CD8-positive, alpha-beta memory T cell (primary cell): ENCODE measurements at regions not wholly inside any gene's neighbourhood (a gene's known extent, or its start where the extent isn't known, plus 50 kb on each side); places are given as distances from the start of the nearest gene placed in this dataset.
"Not testable (repeated sequence)": the region's sequence is repeated elsewhere in the genome, so short reads cannot be mapped to it uniquely, and the experiment has no call there.

ENCODE experiments used
- CTCF ChIA-PET: fragments of 350-600 bp; sonication (Branson Sonifier 250); formaldehyde crosslinking; loops from one replicate; lab custom pipeline; 2021; ENCODE audit warnings: antibody characterized with exemption; lab: Charles Lee
- POLR2A ChIA-PET: fragments of 350-600 bp; sonication (Branson Sonifier 250); formaldehyde crosslinking; loops from one replicate; lab custom pipeline; 2021; ENCODE audit warnings: antibody characterized with exemption; lab: Charles Lee
- DNase-seq, 5 donors: peaks; one replicate each; pipeline versions ENCODE4 v3.0.0 to v3.0.0-alpha.2; 2020 to 2022; ENCODE audit warnings: mixed read lengths in 1 of 5
- H3K27ac ChIP-seq: one replicate; pipeline ENCODE4 v1.7.0; 2013; ENCODE audit warnings: low read depth, mild to moderate bottlenecking, low read length, moderate library complexity
- H3K27me3 ChIP-seq: 2 replicates; pipeline ENCODE4 v1.7.0; 2013; ENCODE audit warnings: low read length, mild to moderate bottlenecking; ENCODE audit not compliant: insufficient read depth, poor library complexity, severe bottlenecking
- H3K36me3 ChIP-seq: 2 replicates; pipeline ENCODE4 v1.7.0; 2013; ENCODE audit warnings: mild to moderate bottlenecking, low read length, moderate library complexity; ENCODE audit not compliant: insufficient read depth
- H3K4me1 ChIP-seq: 2 replicates; pipeline ENCODE4 v1.7.0; 2013; ENCODE audit warnings: mild to moderate bottlenecking, low read length, moderate library complexity; ENCODE audit not compliant: insufficient read depth
- H3K4me3 ChIP-seq: 2 replicates; pipeline ENCODE4 v1.7.0; 2013; ENCODE audit warnings: mild to moderate bottlenecking, low read length
- H3K9me3 ChIP-seq: 2 replicates; pipeline ENCODE4 v1.7.0; 2013; ENCODE audit warnings: mild to moderate bottlenecking, low read length
- H3K27ac Mint-ChIP-seq, 8 donors: one replicate each; pipeline ENCODE4 v1.8.0; 2020 to 2021; ENCODE audit warnings: mixed read lengths in 8 of 8, mild to moderate bottlenecking in 6 of 8, inconsistent platforms in 3 of 8, moderate library complexity in 3 of 8
- H3K27me3 Mint-ChIP-seq, 2 donors: one replicate each; pipeline ENCODE4 v1.8.0; 2020 to 2021; ENCODE audit warnings: mixed read lengths in 2 of 2, mild to moderate bottlenecking in 1 of 2, moderate library complexity in 1 of 2
- H3K36me3 Mint-ChIP-seq, 3 donors: one replicate each; pipeline ENCODE4 v1.8.0; 2020 to 2021; ENCODE audit warnings: mixed read lengths in 3 of 3, inconsistent platforms in 1 of 3, mild to moderate bottlenecking in 1 of 3
- H3K4me1 Mint-ChIP-seq, 3 donors: one replicate each; pipeline ENCODE4 v1.8.0; 2020 to 2021; ENCODE audit warnings: mixed read lengths in 3 of 3, inconsistent platforms in 1 of 3, mild to moderate bottlenecking in 1 of 3
- H3K4me3 Mint-ChIP-seq, 7 donors: one replicate each; pipeline ENCODE4 v1.8.0; 2020 to 2021; ENCODE audit warnings: mixed read lengths in 7 of 7, mild to moderate bottlenecking in 6 of 7, moderate library complexity in 4 of 7, inconsistent platforms in 2 of 7
- H3K9me3 Mint-ChIP-seq, 5 donors: one replicate each; pipeline ENCODE4 v1.8.0; 2020 to 2022; ENCODE audit warnings: mixed read lengths in 5 of 5, mild to moderate bottlenecking in 3 of 5, moderate library complexity in 2 of 5, inconsistent platforms in 1 of 5

DNA sequence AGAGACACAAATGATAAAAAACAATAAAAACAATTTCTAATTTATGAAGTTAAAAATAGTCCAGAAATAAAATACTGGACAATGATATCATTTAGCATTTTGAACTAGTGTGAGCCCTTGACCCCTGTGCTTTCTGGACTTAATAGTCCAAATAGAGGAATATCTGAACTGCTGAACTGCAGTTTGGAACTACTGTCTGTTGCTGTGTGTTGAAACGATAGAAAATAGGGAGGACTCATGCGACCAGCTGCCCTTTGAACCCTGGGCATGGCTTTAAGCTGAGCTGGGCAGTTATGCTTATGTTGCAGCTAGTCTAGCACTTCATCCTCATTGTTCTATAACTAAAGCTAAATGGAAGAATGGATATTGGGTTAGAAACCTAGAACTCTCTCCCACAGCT, 99.5 kb downstream of the FMR1NB start:
- no peaks in the 10 kb centered on the region for H3K4me1 ChIP-seq
- ChIA-PET POLR2A (no interaction called here), CTCF (no interaction called here)
- H3K27ac ChIP-seq: no peak overlapping the region
- H3K27me3 ChIP-seq: no peaks in the 10 kb centered on the region
- DNase-seq: no peak
- H3K4me3 ChIP-seq: no peak overlapping the region
- Mint-ChIP-seq H3K36me3 (no peaks in the 10 kb centered on the region), H3K4me3 (no peak overlapping the region), H3K27ac (no peak overlapping the region), H3K9me3 (no peaks in the 10 kb centered on the region), H3K4me1 (no peaks in the 10 kb centered on the region), H3K27me3 (peaks cover 0 to 12% of the 10 kb centered on the region in 2 donors)
- no peaks in the 10 kb centered on the region for H3K9me3 ChIP-seq
- no peaks in the 10 kb centered on the region for H3K36me3 ChIP-seq

DNA sequence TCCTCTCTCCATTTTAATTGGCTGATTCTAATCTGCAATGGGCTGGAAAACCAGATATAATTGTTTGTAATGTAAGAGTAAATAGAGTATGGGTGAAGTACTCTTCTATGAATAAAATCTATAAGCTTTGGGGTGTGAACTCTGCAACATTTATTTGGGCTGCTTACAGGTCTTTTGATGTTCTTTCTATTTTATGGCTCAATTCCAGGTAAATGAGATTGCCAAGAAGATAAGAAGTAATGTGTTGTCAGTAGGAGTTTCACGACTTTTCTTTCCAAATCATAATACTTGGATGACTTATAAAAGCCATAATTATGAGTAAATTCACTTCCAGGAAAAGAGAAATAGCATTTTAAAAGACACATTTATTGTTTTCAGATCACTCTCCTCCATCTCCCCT, 103.5 kb downstream of the FMR1NB start:
- Histone ChIP-seq H3K4me1 (no peaks in the 10 kb centered on the region), H3K4me3 (no peak overlapping the region), H3K27ac (no peak overlapping the region), H3K9me3 (no peaks in the 10 kb centered on the region), H3K27me3 (no peaks in the 10 kb centered on the region), H3K36me3 (no peaks in the 10 kb centered on the region)
- H3K36me3 Mint-ChIP-seq: no peaks in the 10 kb centered on the region
- no peak overlapping the region for H3K4me3 Mint-ChIP-seq
- H3K27ac Mint-ChIP-seq: no peak overlapping the region
- no peaks in the 10 kb centered on the region for H3K4me1 Mint-ChIP-seq
- DNase-seq: no peak
- H3K9me3 Mint-ChIP-seq: no peaks in the 10 kb centered on the region
- ChIA-PET POLR2A (no interaction called here), CTCF (no interaction called here)
- H3K27me3 Mint-ChIP-seq: peaks cover 0 to 18% of the 10 kb centered on the region in 2 donors

DNA sequence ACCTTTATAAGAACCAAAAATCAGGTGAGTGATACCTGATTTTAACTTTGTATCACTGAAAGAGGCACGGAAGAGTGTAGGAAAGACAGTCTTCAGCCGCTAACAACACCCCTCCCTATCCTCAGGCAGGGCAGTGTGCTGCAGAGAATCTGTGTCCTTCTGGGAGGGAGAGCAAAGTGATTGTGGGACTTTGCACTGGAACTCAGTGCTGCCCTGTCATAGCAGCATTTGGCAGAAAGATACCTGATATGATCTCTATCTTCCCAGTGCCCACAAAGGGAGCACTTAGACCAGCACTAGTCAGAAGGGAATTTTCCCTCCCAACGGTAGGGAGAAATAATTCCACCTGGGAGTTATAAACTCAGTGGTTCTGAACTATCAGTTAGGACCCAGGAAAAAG, 139.0 kb downstream of the FMR1NB start:
- Mint-ChIP-seq H3K4me1 (no peaks in the 10 kb centered on the region), H3K9me3 (peaks cover 0 to 4% (median 2%) of the 10 kb centered on the region in 5 donors), H3K27me3 (peaks cover under 1 to 4% of the 10 kb centered on the region in 2 donors), H3K27ac (no peak overlapping the region), H3K36me3 (no peaks in the 10 kb centered on the region), H3K4me3 (no peak overlapping the region)
- Histone ChIP-seq H3K4me3 (no peak overlapping the region), H3K36me3 (no peaks in the 10 kb centered on the region), H3K27ac (no peak overlapping the region), H3K27me3 (no peaks in the 10 kb centered on the region), H3K9me3 (no peaks in the 10 kb centered on the region), H3K4me1 (no peaks in the 10 kb centered on the region)
- no peak for DNase-seq
- ChIA-PET CTCF (no interaction called here), POLR2A (no interaction called here)

DNA sequence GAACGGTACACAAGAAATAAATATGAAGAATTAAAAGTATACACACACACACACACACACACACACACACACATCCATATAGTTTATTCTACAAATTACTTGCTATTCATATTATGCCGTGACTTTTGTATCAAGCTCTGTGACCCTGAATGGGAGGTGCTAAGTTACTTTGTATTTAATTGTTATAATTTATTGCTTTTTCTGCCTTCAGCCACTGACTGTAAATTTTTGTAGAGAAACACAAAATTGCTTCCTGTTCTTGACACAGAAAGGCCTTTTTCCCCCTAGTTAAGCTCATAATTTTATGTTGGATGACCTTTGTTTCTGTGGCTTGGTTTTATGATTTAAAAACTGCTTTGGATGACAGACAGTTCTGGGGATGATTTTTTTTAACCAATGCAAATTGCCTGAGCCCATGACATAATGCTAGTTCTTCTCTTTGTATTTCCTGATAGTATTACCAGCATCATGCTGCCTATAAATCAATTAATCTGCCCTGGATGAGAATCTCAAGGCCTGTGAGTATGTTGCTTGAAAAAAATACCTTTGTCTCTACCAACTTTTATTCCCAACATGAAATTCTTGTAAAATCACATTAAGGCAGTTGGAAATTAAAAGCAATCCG, 140.0 kb downstream of the FMR1NB start:
- ChIA-PET CTCF (no interaction called here), POLR2A (no interaction called here)
- Histone ChIP-seq H3K27ac (no peak overlapping the region), H3K27me3 (no peaks in the 10 kb centered on the region), H3K4me3 (no peak overlapping the region), H3K36me3 (no peaks in the 10 kb centered on the region), H3K9me3 (no peaks in the 10 kb centered on the region), H3K4me1 (no peaks in the 10 kb centered on the region)
- peaks cover 0 to 2% of the 10 kb centered on the region in 2 donors for H3K27me3 Mint-ChIP-seq
- H3K27ac Mint-ChIP-seq: no peak overlapping the region
- DNase-seq: no peak
- H3K9me3 Mint-ChIP-seq: peaks cover 0 to 4% (median 2%) of the 10 kb centered on the region in 5 donors
- no peak overlapping the region for H3K4me3 Mint-ChIP-seq
- no peaks in the 10 kb centered on the region for H3K4me1 Mint-ChIP-seq
- H3K36me3 Mint-ChIP-seq: no peaks in the 10 kb centered on the region

DNA sequence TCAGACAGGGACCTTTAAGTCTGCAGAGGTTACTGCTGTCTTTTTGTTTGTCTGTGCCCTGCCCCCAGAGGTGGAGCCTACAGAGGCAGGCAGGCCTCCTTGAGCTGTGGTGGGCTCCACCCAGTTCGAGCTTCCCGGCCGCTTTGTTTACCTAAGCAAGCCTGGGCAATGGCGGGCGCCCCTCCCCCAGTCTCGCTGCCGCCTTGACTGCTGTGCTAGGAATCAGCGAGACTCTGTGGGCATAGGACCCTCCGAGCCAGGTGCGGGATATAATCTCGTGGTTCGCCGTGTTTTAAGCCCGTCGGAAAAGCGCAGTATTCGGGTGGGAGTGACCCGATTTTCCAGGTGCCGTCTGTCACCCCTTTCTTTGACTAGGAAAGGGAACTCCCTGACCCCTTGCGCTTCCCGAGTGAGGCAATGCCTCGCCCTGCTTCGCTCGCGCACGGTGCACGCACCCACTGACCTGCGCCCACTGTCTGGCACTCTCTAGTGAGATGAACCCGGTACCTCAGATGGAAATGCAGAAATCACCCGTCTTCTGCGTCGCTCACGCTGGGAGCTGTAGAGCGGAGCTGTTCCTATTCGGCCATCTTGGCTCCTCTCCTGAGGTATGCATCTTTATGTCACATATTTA, 147.9 kb downstream of the FMR1NB start:
- POLR2A ChIA-PET, H3K4me1 ChIP-seq, H3K36me3 ChIP-seq, H3K36me3 Mint-ChIP-seq, H3K27ac ChIP-seq, H3K27me3 ChIP-seq, H3K27me3 Mint-ChIP-seq, H3K9me3 Mint-ChIP-seq, H3K4me1 Mint-ChIP-seq, H3K4me3 ChIP-seq, DNase-seq, H3K9me3 ChIP-seq, H3K27ac Mint-ChIP-seq, CTCF ChIA-PET: not testable (repeated sequence)
- peak overlapping the region in 2 of 7 donors; percentile 38 to 84 for H3K4me3 Mint-ChIP-seq

DNA sequence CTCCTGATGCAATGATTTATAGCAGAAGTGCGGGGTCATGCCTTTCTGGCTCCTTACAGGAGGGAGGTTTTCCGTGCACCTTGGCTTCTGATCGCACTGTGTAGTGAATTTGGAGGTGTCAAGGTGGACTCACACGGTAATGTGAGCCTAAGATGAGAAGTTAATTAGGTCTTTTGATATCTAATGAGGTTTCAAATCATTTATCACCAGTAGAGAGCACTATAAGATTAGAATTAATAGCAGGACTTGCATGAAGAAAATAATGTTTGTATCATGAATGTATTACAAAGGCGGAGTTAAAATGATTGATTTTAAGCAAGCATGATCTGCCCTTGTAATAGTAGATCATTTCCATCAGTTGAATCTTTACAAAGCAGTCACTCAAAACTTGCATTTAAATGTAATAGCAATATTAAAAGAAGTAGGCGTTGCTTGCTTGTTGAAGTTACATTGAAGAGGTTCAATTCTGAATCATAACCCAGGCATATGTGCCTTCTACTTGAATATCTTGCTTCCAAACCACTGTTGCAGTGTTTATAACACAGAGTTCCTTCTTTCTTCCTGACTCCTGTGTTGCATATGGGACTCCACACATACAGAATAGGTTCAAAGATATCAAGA, 152.1 kb downstream of the FMR1NB start:
- POLR2A ChIA-PET: no interaction called here
- Histone ChIP-seq H3K27ac (no peak overlapping the region), H3K4me3 (no peak overlapping the region), H3K9me3 (no peaks in the 10 kb centered on the region), H3K27me3 (no peaks in the 10 kb centered on the region), H3K36me3 (no peaks in the 10 kb centered on the region), H3K4me1 (no peaks in the 10 kb centered on the region)
- CTCF ChIA-PET: interaction anchor here (1.9 kb wide), 1 partner anchor 1153 kb away, joined by 6 read pairs; no protein-coding TSS in a partner anchor
- Mint-ChIP-seq H3K36me3 (no peaks in the 10 kb centered on the region), H3K27me3 (peaks cover 4 to 6% of the 10 kb centered on the region in 2 donors), H3K4me3 (no peak overlapping the region), H3K4me1 (no peaks in the 10 kb centered on the region), H3K27ac (no peak overlapping the region), H3K9me3 (no peaks in the 10 kb centered on the region)
- peak in 2 of 5 donors; percentile 5 to 13 for DNase-seq

DNA sequence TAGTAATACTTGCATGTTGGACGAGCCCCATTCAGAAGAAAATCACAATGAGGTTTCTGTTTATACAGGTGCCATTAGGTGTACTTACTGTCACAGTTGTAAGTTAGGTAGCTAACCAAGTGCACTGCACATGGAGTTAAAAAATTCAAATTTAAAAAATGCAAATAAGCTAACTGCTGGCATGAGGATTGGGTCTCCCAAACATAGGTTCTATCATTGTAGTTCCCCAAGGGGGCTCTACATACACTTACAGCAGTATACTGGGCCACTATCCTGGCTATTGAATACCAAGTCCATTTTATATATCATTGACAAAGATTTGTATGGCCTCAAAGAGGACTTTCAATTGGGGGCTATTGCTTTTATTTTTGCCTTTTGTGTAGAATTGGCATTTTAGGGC, 153.4 kb downstream of the FMR1NB start:
- no peak for DNase-seq
- no peak overlapping the region for H3K27ac ChIP-seq
- ChIA-PET POLR2A (no interaction called here), CTCF (interaction anchor here (1.9 kb wide), 1 partner anchor 1152 kb away, joined by 6 read pairs; no protein-coding TSS in a partner anchor)
- no peak overlapping the region for H3K4me3 ChIP-seq
- Mint-ChIP-seq H3K4me1 (no peaks in the 10 kb centered on the region), H3K27ac (peak overlapping the region in 1 of 8 donors; percentile 34), H3K9me3 (peaks cover 0 to 1% (median 0%) of the 10 kb centered on the region in 5 donors), H3K4me3 (no peak overlapping the region), H3K27me3 (peaks cover 4 to 8% of the 10 kb centered on the region in 2 donors), H3K36me3 (no peaks in the 10 kb centered on the region)
- no peaks in the 10 kb centered on the region for H3K4me1 ChIP-seq
- H3K36me3 ChIP-seq: no peaks in the 10 kb centered on the region
- no peaks in the 10 kb centered on the region for H3K9me3 ChIP-seq
- H3K27me3 ChIP-seq: no peaks in the 10 kb centered on the region

DNA sequence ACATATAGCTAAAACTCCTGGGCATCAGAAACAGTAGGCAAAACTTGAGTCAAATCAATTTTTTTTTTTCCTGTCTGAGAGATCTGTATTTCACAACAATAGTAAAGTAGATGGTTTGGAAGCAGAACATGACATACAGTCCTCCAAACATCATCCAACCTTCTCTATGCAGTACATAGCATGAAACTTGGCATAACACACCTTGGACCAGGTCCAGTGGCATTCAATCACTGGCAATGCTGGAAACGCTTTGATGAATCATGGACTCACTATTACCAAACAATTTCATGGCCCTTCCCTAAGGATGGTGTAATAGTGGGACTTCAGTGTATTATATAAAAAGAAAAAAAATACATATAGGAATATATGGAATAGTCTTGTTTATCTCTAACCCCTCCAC, 154.6 kb downstream of the FMR1NB start:
- H3K4me3 ChIP-seq: no peak overlapping the region
- DNase-seq: no peak
- no peak overlapping the region for H3K4me3 Mint-ChIP-seq
- ChIA-PET POLR2A (no interaction called here), CTCF (no interaction called here)
- no peaks in the 10 kb centered on the region for H3K9me3 ChIP-seq
- no peak overlapping the region for H3K27ac Mint-ChIP-seq
- H3K27ac ChIP-seq: no peak overlapping the region
- no peaks in the 10 kb centered on the region for H3K4me1 Mint-ChIP-seq
- peaks cover 4 to 8% of the 10 kb centered on the region in 2 donors for H3K27me3 Mint-ChIP-seq
- no peaks in the 10 kb centered on the region for H3K36me3 Mint-ChIP-seq
- H3K36me3 ChIP-seq: no peaks in the 10 kb centered on the region
- H3K27me3 ChIP-seq: no peaks in the 10 kb centered on the region
- H3K9me3 Mint-ChIP-seq: peaks cover 0 to 4% (median 0%) of the 10 kb centered on the region in 5 donors
- no peaks in the 10 kb centered on the region for H3K4me1 ChIP-seq
